NCI-H2029 (cell line): ENCODE measurements at regions not wholly inside any gene's neighbourhood (a gene's known extent, or its start where the extent isn't known, plus 50 kb on each side); places are given as distances from the start of the nearest gene placed in this dataset.

ENCODE experiments used
- DNase-seq: peaks from one replicate; lab custom pipeline; 2025; lab: John Stamatoyannopoulos, UW

- DNase-seq, result no peak
Observed at GRCh38 chr3:154062513-154062912, 58.7 kb upstream of the ARHGEF26 start.

- DNase-seq, result no peak
Observed at GRCh38 chr3:154071146-154071545, 50.0 kb upstream of the ARHGEF26 start.
